Trophoblast cell (in vitro differentiated cells and primary cell): ENCODE measurements at regions not wholly inside any gene's neighbourhood (a gene's known extent, or its start where the extent isn't known, plus 50 kb on each side); places are given as distances from the start of the nearest gene placed in this dataset.
"Not testable (repeated sequence)": the region's sequence is repeated elsewhere in the genome, so short reads cannot be mapped to it uniquely, and the experiment has no call there.

ENCODE experiments used
- DNase-seq, 2 donors: peaks; one replicate each; pipeline ENCODE4 v3.0.0-alpha.2; 2016
- H2AFZ ChIP-seq: 2 replicates; pipeline ENCODE4 v1.6.1; 2013; ENCODE audit warnings: low read length, moderate library complexity, mild to moderate bottlenecking; ENCODE audit not compliant: insufficient read depth, poor library complexity
- H2AK5ac ChIP-seq: 2 replicates; pipeline ENCODE4 v1.6.1; 2013; ENCODE audit warnings: mild to moderate bottlenecking, low read length
- H2BK120ac ChIP-seq: 2 replicates; pipeline ENCODE4 v1.6.1; 2013; ENCODE audit warnings: low read length, mild to moderate bottlenecking, moderate library complexity; ENCODE audit not compliant: insufficient read depth, poor library complexity
- H2BK12ac ChIP-seq: 2 replicates; pipeline ENCODE4 v1.6.1; 2013; ENCODE audit warnings: mild to moderate bottlenecking, low read length, moderate library complexity
- H2BK5ac ChIP-seq: 2 replicates; pipeline ENCODE4 v1.6.1; 2013; ENCODE audit warnings: low read length, low read depth, moderate library complexity, mild to moderate bottlenecking; ENCODE audit not compliant: poor library complexity
- H3K14ac ChIP-seq: 2 replicates; pipeline ENCODE4 v1.6.1; 2013; ENCODE audit warnings: mild to moderate bottlenecking, low read length
- H3K18ac ChIP-seq: 2 replicates; pipeline ENCODE4 v1.6.1; 2013; ENCODE audit warnings: mild to moderate bottlenecking, low read length
- H3K23ac ChIP-seq: 2 replicates; pipeline ENCODE4 v1.6.1; 2013; ENCODE audit warnings: low read length
- H3K27ac ChIP-seq: 2 replicates; pipeline ENCODE4 v1.5.1; 2013; ENCODE audit warnings: low read depth, mild to moderate bottlenecking, inconsistent platforms, low read length, moderate library complexity
- H3K27me3 ChIP-seq: 2 replicates; pipeline ENCODE4 v1.6.1; 2013; ENCODE audit warnings: inconsistent platforms, mild to moderate bottlenecking, low read length, moderate library complexity; ENCODE audit not compliant: insufficient read depth
- H3K36me3 ChIP-seq, 2 experiments: 1 replicate in 1 of 2; 2 replicates in 1 of 2; pipeline ENCODE4 v1.6.1; 2013; ENCODE audit warnings: low read length in 2 of 2, mild to moderate bottlenecking in 2 of 2, moderate library complexity in 1 of 2; ENCODE audit not compliant: insufficient read depth in 2 of 2, control insufficient read depth in 1 of 2
- H3K4ac ChIP-seq: 2 replicates; pipeline ENCODE4 v1.6.1; 2013; ENCODE audit warnings: low read depth, mild to moderate bottlenecking, low read length, moderate library complexity
- H3K4me1 ChIP-seq, 2 experiments: 1 replicate in 1 of 2; 2 replicates in 1 of 2; pipeline ENCODE4 v1.6.1; 2013; ENCODE audit warnings: low read length in 2 of 2, mild to moderate bottlenecking in 2 of 2, moderate library complexity in 1 of 2; ENCODE audit not compliant: insufficient read depth in 2 of 2, control insufficient read depth in 1 of 2
- H3K4me2 ChIP-seq: 2 replicates; pipeline ENCODE4 v1.6.1; 2013; ENCODE audit warnings: inconsistent platforms, mild to moderate bottlenecking, low read length, moderate library complexity
- H3K4me3 ChIP-seq: 2 replicates; pipeline ENCODE4 v1.5.1; 2013; ENCODE audit warnings: mild to moderate bottlenecking, low read depth, low read length, inconsistent platforms
- H3K79me1 ChIP-seq: one replicate; pipeline ENCODE4 v1.6.1; 2013; ENCODE audit warnings: low read length
- H3K79me2 ChIP-seq: 2 replicates; pipeline ENCODE4 v1.6.1; 2013; ENCODE audit warnings: low read length, mild to moderate bottlenecking; ENCODE audit not compliant: control insufficient read depth, insufficient read depth, poor library complexity
- H3K9ac ChIP-seq: 2 replicates; pipeline ENCODE4 v1.6.1; 2013; ENCODE audit warnings: mild to moderate bottlenecking, low read length
- H3K9me3 ChIP-seq: 2 replicates; pipeline ENCODE4 v1.6.1; 2013; ENCODE audit warnings: low read depth, mild to moderate bottlenecking, control low read depth, inconsistent platforms, low read length; ENCODE audit not compliant: insufficient read depth
- H4K12ac ChIP-seq: 2 replicates; pipeline ENCODE4 v1.6.1; 2013; ENCODE audit warnings: low read depth, mild to moderate bottlenecking, low read length, moderate library complexity
- H4K8ac ChIP-seq: 2 replicates; pipeline ENCODE4 v1.6.1; 2013; ENCODE audit warnings: low read depth, mild to moderate bottlenecking, low read length, moderate library complexity
- H4K91ac ChIP-seq: one replicate; pipeline ENCODE4 v1.6.1; 2013; ENCODE audit warnings: low read depth, mild to moderate bottlenecking, low read length, moderate library complexity
- WGBS: extraction: QIAGEN DNeasy Blood & Tissue Kit; methylation state at CpG from one replicate; pipeline ENCODE4 v1.1.7; 2013; ENCODE audit warnings: missing lambda C conversion rate; ENCODE audit not compliant: insufficient read length, insufficient coverage; ENCODE audit errors: extremely low coverage; 5-methylcytosine and 5-hydroxymethylcytosine counted together

DNA sequence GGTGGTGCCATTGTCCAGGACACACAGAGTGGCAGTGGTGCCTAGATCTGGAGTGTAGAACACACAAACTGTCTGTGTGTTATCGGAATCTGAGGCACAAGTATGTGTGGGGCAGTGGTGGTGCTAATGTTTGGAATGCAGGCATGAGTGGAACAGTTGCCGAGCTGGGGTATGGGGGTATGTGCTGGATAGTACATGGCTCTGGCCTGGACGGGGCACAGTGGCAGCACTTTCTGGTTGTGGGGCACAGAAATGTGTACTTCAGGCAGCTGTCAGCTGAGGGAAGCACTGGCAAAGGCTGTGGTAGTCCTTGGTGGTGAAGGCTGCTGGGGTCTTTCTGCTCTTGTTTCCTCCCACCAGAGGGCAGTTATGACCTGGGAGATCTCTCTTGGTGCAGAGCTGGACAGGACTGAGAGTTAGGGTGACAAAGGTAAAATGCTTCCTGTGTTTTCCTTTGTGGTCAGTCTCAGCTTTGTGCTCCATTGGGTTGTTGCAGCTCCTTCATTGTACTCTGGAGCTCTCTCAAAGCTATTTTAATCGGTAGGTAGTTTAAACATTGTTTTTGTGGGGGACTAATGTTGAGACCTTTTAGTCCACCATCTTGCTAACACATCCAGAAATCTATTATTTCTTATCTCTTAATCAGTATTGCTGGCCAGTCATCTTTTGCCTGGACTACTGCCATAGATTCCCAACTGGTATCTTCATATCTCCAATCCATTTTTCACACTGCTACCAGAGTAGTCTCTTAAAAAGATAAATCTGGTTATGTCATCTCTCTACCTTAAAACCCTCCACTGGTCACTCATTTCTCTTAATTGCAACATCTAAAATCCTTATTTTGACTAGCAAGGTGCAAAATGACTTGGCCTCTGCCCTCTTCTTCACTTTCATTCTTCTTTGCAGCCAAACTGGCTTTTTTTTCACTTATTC, 83.9 kb upstream of the NBPF4 start:
- Histone ChIP-seq H4K91ac (no peak overlapping the region), H3K4ac (no peak overlapping the region), H3K27me3 (no peaks in the 10 kb centered on the region), H3K4me2 (no peak overlapping the region), H3K4me1 (no peaks in the 10 kb centered on the region), H2BK12ac (no peak overlapping the region), H3K36me3 (no peaks in the 10 kb centered on the region), H4K12ac (no peak overlapping the region), H3K79me1 (no peaks in the 10 kb centered on the region), H2BK5ac (no peak overlapping the region), H3K18ac (no peak overlapping the region), H3K9ac (no peak overlapping the region), H2AK5ac (no peak overlapping the region), H2AFZ (no peak overlapping the region), H3K14ac (no peak overlapping the region), H3K79me2 (no peaks in the 10 kb centered on the region), H3K27ac (no peak overlapping the region), H2BK120ac (no peak overlapping the region), H3K9me3 (no peaks in the 10 kb centered on the region), H3K4me3 (no peak overlapping the region), H3K23ac (no peak overlapping the region), H4K8ac (no peak overlapping the region)
- no peak for DNase-seq
- WGBS = no CpG with 5 or more reads among the region's 4 CpGs

DNA sequence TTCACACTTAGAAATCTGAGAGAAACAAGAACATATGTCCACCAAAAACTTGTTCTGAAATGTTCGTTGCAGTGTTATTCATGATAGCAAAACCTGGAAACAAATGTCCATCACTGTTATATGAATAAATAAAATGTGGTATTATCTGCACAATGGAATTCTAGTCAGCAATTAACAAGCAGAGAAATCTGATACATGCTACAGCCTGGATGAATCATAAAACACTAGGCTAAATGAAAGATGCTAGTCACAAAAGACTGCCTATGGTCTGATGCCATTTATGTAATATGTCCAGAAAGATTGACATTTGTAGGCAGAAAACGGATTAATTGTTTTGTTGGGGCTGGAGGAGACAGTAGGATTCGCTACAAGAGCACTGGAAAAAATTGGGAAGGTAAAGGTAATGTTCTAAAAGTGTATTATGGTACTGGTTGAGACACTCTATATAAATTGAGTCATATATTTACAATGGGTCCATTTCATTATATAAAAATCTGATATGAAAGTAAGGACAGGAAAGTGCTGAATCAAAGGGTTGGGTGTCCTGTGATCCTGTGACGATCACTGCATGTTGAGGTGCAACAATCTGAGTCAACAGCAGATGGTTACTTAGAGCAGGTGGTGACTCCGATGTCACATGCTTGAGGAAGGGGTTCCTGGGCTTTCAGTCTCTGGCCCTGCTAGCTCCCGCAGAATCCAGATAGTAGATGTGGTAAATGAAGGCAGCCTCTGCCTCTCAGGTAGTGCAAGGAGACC, 102.1 kb upstream of the NBPF4 start:
- H3K4ac ChIP-seq = no peak overlapping the region
- H4K12ac ChIP-seq = no peak overlapping the region
- H3K4me1 ChIP-seq = no peaks in the 10 kb centered on the region
- H3K9ac ChIP-seq = no peak overlapping the region
- H4K91ac ChIP-seq = no peak overlapping the region
- DNase-seq = no peak
- no peak overlapping the region for H3K14ac ChIP-seq
- no peaks in the 10 kb centered on the region for H3K27me3 ChIP-seq
- H2AK5ac ChIP-seq = no peak overlapping the region
- H3K18ac ChIP-seq = no peak overlapping the region
- no peaks in the 10 kb centered on the region for H3K9me3 ChIP-seq
- no peak overlapping the region for H3K4me2 ChIP-seq
- no peak overlapping the region for H2BK120ac ChIP-seq
- no peak overlapping the region for H4K8ac ChIP-seq
- H3K27ac ChIP-seq = no peak overlapping the region
- H3K23ac ChIP-seq = no peak overlapping the region
- H2BK5ac ChIP-seq = no peak overlapping the region
- no peaks in the 10 kb centered on the region for H3K36me3 ChIP-seq
- no peak overlapping the region for H3K4me3 ChIP-seq
- no peak overlapping the region for H2BK12ac ChIP-seq
- H3K79me2 ChIP-seq = no peaks in the 10 kb centered on the region
- H2AFZ ChIP-seq = no peak overlapping the region
- no peaks in the 10 kb centered on the region for H3K79me1 ChIP-seq
- WGBS = no CpG with 5 or more reads among the region's 6 CpGs

DNA sequence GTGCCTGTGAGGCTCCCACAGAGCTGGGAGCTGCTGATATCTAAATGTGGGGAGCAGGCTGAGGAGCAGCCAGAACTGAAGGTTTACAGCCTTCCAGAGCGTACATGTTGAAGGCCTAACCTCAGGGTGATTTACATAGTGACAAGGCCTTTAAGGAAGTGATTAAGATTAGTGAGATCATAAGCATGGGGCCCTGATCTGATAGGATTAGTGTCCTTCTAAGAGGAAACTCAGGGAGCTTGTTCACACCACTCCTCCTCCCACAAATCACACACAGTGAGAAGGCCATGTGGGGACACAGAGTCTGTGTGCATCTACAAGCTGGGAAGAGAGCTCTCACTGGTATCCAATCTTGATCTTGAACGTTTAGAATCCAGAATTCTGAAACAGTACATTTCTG, 92.3 kb upstream of the NBPF6 start:
- no peak overlapping the region for H2AFZ ChIP-seq
- no peak overlapping the region for H2BK12ac ChIP-seq
- H3K4ac ChIP-seq = no peak overlapping the region
- no peaks in the 10 kb centered on the region for H3K79me2 ChIP-seq
- H4K12ac ChIP-seq = no peak overlapping the region
- no peaks in the 10 kb centered on the region for H3K36me3 ChIP-seq
- no peaks in the 10 kb centered on the region for H3K27me3 ChIP-seq
- no peaks in the 10 kb centered on the region for H3K79me1 ChIP-seq
- no peak overlapping the region for H3K18ac ChIP-seq
- DNase-seq = no peak
- H2AK5ac ChIP-seq = no peak overlapping the region
- no peaks in the 10 kb centered on the region for H3K4me1 ChIP-seq
- no peak overlapping the region for H3K4me3 ChIP-seq
- no peak overlapping the region for H4K8ac ChIP-seq
- no peak overlapping the region for H2BK120ac ChIP-seq
- no peak overlapping the region for H3K14ac ChIP-seq
- H2BK5ac ChIP-seq = no peak overlapping the region
- H3K9ac ChIP-seq = no peak overlapping the region
- no peak overlapping the region for H3K23ac ChIP-seq
- H3K9me3 ChIP-seq = no peaks in the 10 kb centered on the region
- no peak overlapping the region for H3K4me2 ChIP-seq
- H4K91ac ChIP-seq = no peak overlapping the region
- no peak overlapping the region for H3K27ac ChIP-seq
- WGBS = no CpG with 5 or more reads among the region's 2 CpGs

DNA sequence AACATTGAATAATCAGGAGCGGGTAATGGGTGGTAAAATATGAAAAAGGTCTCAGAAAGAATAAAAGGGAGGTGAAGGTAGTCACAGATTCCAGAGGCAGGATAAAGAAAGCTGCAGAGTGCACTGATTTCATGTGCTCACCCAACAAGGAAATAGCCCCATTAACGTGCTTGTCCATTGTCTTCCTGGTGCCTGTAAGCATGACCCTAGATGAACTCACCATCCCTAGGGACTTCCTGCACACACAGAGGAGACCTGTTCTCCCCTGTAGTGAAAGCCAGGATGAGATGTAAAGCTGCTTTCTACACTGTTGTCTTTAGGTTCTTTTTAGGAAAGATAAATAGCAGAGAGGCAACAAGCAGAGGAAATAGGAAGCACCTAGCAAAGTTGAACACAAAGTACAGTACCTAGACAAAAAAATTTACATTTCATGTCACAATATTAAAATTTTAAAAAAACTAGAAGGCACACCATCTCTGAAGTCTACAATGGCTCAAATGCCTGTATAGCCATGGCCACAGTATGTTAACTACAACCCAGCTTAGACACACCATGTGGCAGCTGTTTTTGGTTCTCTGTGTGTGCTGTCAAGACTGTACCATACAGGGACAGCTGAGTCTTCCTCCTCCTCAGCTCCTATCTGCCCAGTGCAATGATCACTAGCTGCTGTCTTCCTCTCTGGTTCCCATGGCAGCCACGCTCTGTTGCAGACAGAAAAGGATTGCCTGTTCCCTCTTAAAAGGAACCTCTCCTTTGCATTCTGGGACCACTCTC, 69.9 kb upstream of the NBPF6 start:
- not testable (repeated sequence) for DNase-seq, H3K9ac ChIP-seq, H3K18ac ChIP-seq, H4K12ac ChIP-seq, H3K27me3 ChIP-seq, H2AK5ac ChIP-seq, H4K91ac ChIP-seq, H3K4me1 ChIP-seq, H3K4me3 ChIP-seq, H3K9me3 ChIP-seq, H2BK120ac ChIP-seq, H2BK12ac ChIP-seq, H3K4ac ChIP-seq, H3K4me2 ChIP-seq, H2BK5ac ChIP-seq, H3K14ac ChIP-seq, H3K23ac ChIP-seq, H2AFZ ChIP-seq, H3K79me2 ChIP-seq, H4K8ac ChIP-seq, H3K79me1 ChIP-seq, H3K27ac ChIP-seq, H3K36me3 ChIP-seq
- no CpG with 5 or more reads among the region's 3 CpGs for WGBS
